GM23338 (cell line): ENCODE measurements at regions not wholly inside any gene's neighbourhood (a gene's known extent, or its start where the extent isn't known, plus 50 kb on each side); places are given as distances from the start of the nearest gene placed in this dataset.

Experiments used
- ATAC-seq: fragments of 200-7000 bp; cut with Tn5 transposase; 3 replicates; pipeline ENCODE4 v1.9.1; 2020
- DNase-seq: peaks from one replicate; pipeline ENCODE4 v3.0.0-alpha.2; 2015; ENCODE audit warnings: low spot score
- H2AFZ ChIP-seq: fragments of 200-600 bp; sonication (generic); 2 replicates; pipeline ENCODE4 v1.8.0; 2016; ENCODE audit warnings: antibody characterized with exemption, mild to moderate bottlenecking, moderate library complexity
- H3F3A ChIP-seq: fragments of 200-600 bp; sonication (generic); replicated peaks from 2 replicates; pipeline ENCODE4 v1.8.0; 2017; ENCODE audit warnings: antibody characterized with exemption, mixed run types, low read depth
- H3K27ac ChIP-seq: fragments of 200-600 bp; sonication (generic); 2 replicates; pipeline ENCODE4 v1.6.1; 2016; ENCODE audit warnings: low read depth
- H3K27me3 ChIP-seq: fragments of 200-600 bp; sonication (generic); 2 replicates; pipeline ENCODE4 v1.8.0; 2016; ENCODE audit warnings: mild to moderate bottlenecking, mixed run types, moderate library complexity; ENCODE audit not compliant: insufficient read depth
- H3K36me3 ChIP-seq: fragments of 200-600 bp; sonication (generic); 2 replicates; pipeline ENCODE4 v1.8.0; 2016; ENCODE audit warnings: mild to moderate bottlenecking; ENCODE audit not compliant: insufficient read depth
- H3K4me1 ChIP-seq: fragments of 200-600 bp; sonication (generic); 2 replicates; pipeline ENCODE4 v1.8.0; 2016; ENCODE audit warnings: mild to moderate bottlenecking, moderate library complexity; ENCODE audit not compliant: insufficient read depth
- H3K4me2 ChIP-seq: fragments of 200-600 bp; sonication (generic); 2 replicates; pipeline ENCODE4 v1.7.1; 2017; ENCODE audit warnings: mixed run types
- H3K4me3 ChIP-seq: fragments of 200-600 bp; sonication (generic); 2 replicates; pipeline ENCODE4 v1.6.1; 2016; ENCODE audit warnings: mixed run types
- H3K79me2 ChIP-seq: fragments of 200-600 bp; sonication (generic); replicated peaks from 2 replicates; pipeline ENCODE4 v1.8.0; 2017; ENCODE audit warnings: mild to moderate bottlenecking; ENCODE audit not compliant: insufficient read depth
- H3K9me2 ChIP-seq: fragments of 200-600 bp; sonication (generic); 2 replicates; pipeline ENCODE4 v1.8.0; 2017; ENCODE audit not compliant: insufficient read depth
- H4K20me1 ChIP-seq: fragments of 200-600 bp; sonication (generic); replicated peaks from 2 replicates; pipeline ENCODE4 v1.8.0; 2017; ENCODE audit warnings: mild to moderate bottlenecking; ENCODE audit not compliant: insufficient read depth
- H3K27ac Mint-ChIP-seq: 2 replicates; pipeline ENCODE4 v1.8.0; 2020; ENCODE audit warnings: inconsistent platforms, mild to moderate bottlenecking, moderate library complexity, mixed read lengths
- H3K27me3 Mint-ChIP-seq: 3 replicates; pipeline ENCODE4 v1.8.0; 2022; ENCODE audit warnings: low read depth, mild to moderate bottlenecking, moderate library complexity, mixed read lengths, inconsistent platforms; ENCODE audit not compliant: insufficient read depth, poor library complexity
- H3K36me3 Mint-ChIP-seq: 3 replicates; pipeline ENCODE4 v1.8.0; 2021; ENCODE audit warnings: low read depth, mild to moderate bottlenecking, inconsistent platforms, moderate library complexity, mixed read lengths
- H3K4me1 Mint-ChIP-seq: 3 replicates; pipeline ENCODE4 v1.8.0; 2020; ENCODE audit warnings: mild to moderate bottlenecking, inconsistent platforms, mixed read lengths
- H3K4me3 Mint-ChIP-seq: 3 replicates; pipeline ENCODE4 v1.8.0; 2021; ENCODE audit warnings: moderate library complexity, mild to moderate bottlenecking, inconsistent platforms, mixed read lengths
- H3K9me3 Mint-ChIP-seq: 3 replicates; pipeline ENCODE4 v1.8.0; 2020; ENCODE audit warnings: moderate library complexity, mild to moderate bottlenecking, inconsistent platforms, mixed read lengths
- CREB1 ChIP-seq: fragments of 250-450 bp; sonication (Bioruptor Pico); IDR thresholded peaks from 2 replicates; pipeline ENCODE4 v1.5.0; 2020; ENCODE audit warnings: low read depth, mild to moderate bottlenecking, moderate library complexity
- EZH2 ChIP-seq: fragments of 200-600 bp; sonication (generic); IDR thresholded peaks from one replicate; pipeline ENCODE4 v1.8.0; 2017; ENCODE audit warnings: antibody characterized with exemption, mild to moderate bottlenecking, low read depth; ENCODE audit not compliant: unreplicated experiment
- EZH2phosphoT487 ChIP-seq: fragments of 200-600 bp; sonication (generic); IDR thresholded peaks from one replicate; pipeline ENCODE4 v1.8.1; 2018; ENCODE audit warnings: antibody characterized with exemption; ENCODE audit not compliant: unreplicated experiment
- JUNB ChIP-seq: IDR thresholded peaks from one replicate; pipeline ENCODE4 v1.6.1; 2016; ENCODE audit warnings: antibody characterized with exemption; ENCODE audit not compliant: unreplicated experiment
- NANOG ChIP-seq: IDR thresholded peaks from 2 replicates; pipeline ENCODE4 v1.6.1; 2016; ENCODE audit warnings: antibody characterized with exemption, borderline replicate concordance
- POLR2AphosphoS5 ChIP-seq: IDR thresholded peaks from 2 replicates; pipeline ENCODE4 v1.6.1; 2016; ENCODE audit warnings: antibody characterized with exemption, low read depth
- ZNF114 ChIP-seq: fragments of 250-450 bp; sonication (Bioruptor Pico); IDR thresholded peaks from 2 replicates; pipeline ENCODE4 v1.5.0; 2020; ENCODE audit warnings: mild to moderate bottlenecking, moderate library complexity
- ZNF462 ChIP-seq: fragments of 250-450 bp; sonication (Bioruptor Pico); IDR thresholded peaks from 2 replicates; pipeline ENCODE4 v1.5.0; 2020; ENCODE audit warnings: mild to moderate bottlenecking, moderate library complexity
- TF ChIP-seq, protein P1 (sequence below): IDR thresholded peaks from one replicate; pipeline ENCODE4 v1.6.1; 2018; ENCODE audit warnings: antibody characterized with exemption; ENCODE audit not compliant: unreplicated experiment

GRCh38 chr16:55964923-55965475, 89.8 kb upstream of the CES5A start:
- H3K27me3 Mint-ChIP-seq: no peaks in the 10 kb centered on the region
- ATAC-seq (no peak), DNase-seq (no peak)
- H3K4me3 Mint-ChIP-seq: no peak overlapping the region
- no peak for TF ChIP-seq JUNB
- no peak for TF ChIP-seq EZH2phosphoT487
- no peak for TF ChIP-seq ZNF114 (CRISPR knock-in tag)
- TF ChIP-seq, protein P1, sequence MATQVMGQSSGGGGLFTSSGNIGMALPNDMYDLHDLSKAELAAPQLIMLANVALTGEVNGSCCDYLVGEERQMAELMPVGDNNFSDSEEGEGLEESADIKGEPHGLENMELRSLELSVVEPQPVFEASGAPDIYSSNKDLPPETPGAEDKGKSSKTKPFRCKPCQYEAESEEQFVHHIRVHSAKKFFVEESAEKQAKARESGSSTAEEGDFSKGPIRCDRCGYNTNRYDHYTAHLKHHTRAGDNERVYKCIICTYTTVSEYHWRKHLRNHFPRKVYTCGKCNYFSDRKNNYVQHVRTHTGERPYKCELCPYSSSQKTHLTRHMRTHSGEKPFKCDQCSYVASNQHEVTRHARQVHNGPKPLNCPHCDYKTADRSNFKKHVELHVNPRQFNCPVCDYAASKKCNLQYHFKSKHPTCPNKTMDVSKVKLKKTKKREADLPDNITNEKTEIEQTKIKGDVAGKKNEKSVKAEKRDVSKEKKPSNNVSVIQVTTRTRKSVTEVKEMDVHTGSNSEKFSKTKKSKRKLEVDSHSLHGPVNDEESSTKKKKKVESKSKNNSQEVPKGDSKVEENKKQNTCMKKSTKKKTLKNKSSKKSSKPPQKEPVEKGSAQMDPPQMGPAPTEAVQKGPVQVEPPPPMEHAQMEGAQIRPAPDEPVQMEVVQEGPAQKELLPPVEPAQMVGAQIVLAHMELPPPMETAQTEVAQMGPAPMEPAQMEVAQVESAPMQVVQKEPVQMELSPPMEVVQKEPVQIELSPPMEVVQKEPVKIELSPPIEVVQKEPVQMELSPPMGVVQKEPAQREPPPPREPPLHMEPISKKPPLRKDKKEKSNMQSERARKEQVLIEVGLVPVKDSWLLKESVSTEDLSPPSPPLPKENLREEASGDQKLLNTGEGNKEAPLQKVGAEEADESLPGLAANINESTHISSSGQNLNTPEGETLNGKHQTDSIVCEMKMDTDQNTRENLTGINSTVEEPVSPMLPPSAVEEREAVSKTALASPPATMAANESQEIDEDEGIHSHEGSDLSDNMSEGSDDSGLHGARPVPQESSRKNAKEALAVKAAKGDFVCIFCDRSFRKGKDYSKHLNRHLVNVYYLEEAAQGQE: no peak
- TF ChIP-seq CREB1 (CRISPR knock-in tag): no peak
- no peak for TF ChIP-seq EZH2
- TF ChIP-seq NANOG: no peak
- no peak for TF ChIP-seq POLR2AphosphoS5
- TF ChIP-seq ZNF462: no peak
- Histone ChIP-seq H3K79me2 (no peaks in the 10 kb centered on the region), H2AFZ (peak overlapping the region; percentile 66; the same call in 1 of the 2 replicates), H3F3A (no peaks in the 10 kb centered on the region), H3K27ac (no peak overlapping the region), H3K9me2 (peaks cover 26% of the 10 kb centered on the region), H3K4me1 (peaks cover 6% of the 10 kb centered on the region), H3K4me3 (no peak overlapping the region), H3K36me3 (no peaks in the 10 kb centered on the region), H3K27me3 (no peaks in the 10 kb centered on the region), H3K4me2 (no peak overlapping the region), H4K20me1 (no peaks in the 10 kb centered on the region)
- H3K27ac Mint-ChIP-seq: no peak overlapping the region
- no peaks in the 10 kb centered on the region for H3K9me3 Mint-ChIP-seq
- H3K36me3 Mint-ChIP-seq: no peaks in the 10 kb centered on the region
- H3K4me1 Mint-ChIP-seq: peaks cover 25% of the 10 kb centered on the region
